ENCODE measurements at regions not wholly inside any gene's neighbourhood (a gene's known extent, or its start where the extent isn't known, plus 50 kb on each side); places are given as distances from the start of the nearest gene placed in this dataset.
"Not testable (repeated sequence)": the region's sequence is repeated elsewhere in the genome, so short reads cannot be mapped to it uniquely, and the experiment has no call there.

DNA sequence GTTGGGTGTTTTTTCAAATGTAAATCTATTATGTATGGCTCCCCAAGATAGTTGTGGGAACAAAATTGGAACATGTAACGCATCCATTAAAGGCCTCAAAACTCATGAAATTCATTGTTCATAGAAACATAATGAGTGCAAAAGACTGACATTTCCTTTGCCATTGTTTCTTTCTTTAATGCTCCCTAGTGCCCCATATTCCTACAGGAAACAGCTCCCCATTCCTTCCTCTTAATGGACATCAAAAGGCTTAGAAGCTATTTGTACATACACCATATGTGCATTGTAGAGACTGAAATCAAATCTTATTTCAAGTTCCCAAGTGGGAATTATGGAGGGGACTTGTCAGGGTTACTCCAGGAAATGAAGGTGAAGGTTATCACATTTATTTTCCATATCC is 139.1 kb downstream of the AHR start:
- no peak overlapping the region for H3K27ac ChIP-seq
- WGBS (ENCODE audit: low lambda C conversion rate, missing lambda C conversion rate): 100% methylated on average over 1 of the region's 1 CpG
- H3K9me2 ChIP-seq (replicated peaks; ENCODE audit: insufficient read depth): no peaks in the 10 kb centered on the region
- no peaks in the 10 kb centered on the region for H4K20me1 ChIP-seq (ENCODE audit: insufficient read depth, poor library complexity, severe bottlenecking)
- no peak overlapping the region for H3K4me3 ChIP-seq
- H2AFZ ChIP-seq: no peak overlapping the region
- no peaks in the 10 kb centered on the region for H3K9me3 ChIP-seq (ENCODE audit: low read depth)
- H3K4me1 ChIP-seq (ENCODE audit: insufficient read depth): no peaks in the 10 kb centered on the region
- DNase-seq (ENCODE audit: low spot score): no peak
- TF ChIP-seq CTCF (IDR thresholded peaks at IDR 0.05; ENCODE audit: poor library complexity) (no peak), EZH2 (IDR thresholded peaks at IDR 0.05; ENCODE audit: borderline replicate concordance) (no peak), EZH2phosphoT487 (IDR thresholded peaks at IDR 0.05; ENCODE audit: low read depth, severe bottlenecking, unreplicated experiment) (no peak)
- no peak overlapping the region for H3K4me2 ChIP-seq
- no peaks in the 10 kb centered on the region for H3K27me3 ChIP-seq
- no peaks in the 10 kb centered on the region for H3K79me2 ChIP-seq
- no peaks in the 10 kb centered on the region for H3K36me3 ChIP-seq (replicated peaks; ENCODE audit: insufficient read depth, low read depth)

DNA sequence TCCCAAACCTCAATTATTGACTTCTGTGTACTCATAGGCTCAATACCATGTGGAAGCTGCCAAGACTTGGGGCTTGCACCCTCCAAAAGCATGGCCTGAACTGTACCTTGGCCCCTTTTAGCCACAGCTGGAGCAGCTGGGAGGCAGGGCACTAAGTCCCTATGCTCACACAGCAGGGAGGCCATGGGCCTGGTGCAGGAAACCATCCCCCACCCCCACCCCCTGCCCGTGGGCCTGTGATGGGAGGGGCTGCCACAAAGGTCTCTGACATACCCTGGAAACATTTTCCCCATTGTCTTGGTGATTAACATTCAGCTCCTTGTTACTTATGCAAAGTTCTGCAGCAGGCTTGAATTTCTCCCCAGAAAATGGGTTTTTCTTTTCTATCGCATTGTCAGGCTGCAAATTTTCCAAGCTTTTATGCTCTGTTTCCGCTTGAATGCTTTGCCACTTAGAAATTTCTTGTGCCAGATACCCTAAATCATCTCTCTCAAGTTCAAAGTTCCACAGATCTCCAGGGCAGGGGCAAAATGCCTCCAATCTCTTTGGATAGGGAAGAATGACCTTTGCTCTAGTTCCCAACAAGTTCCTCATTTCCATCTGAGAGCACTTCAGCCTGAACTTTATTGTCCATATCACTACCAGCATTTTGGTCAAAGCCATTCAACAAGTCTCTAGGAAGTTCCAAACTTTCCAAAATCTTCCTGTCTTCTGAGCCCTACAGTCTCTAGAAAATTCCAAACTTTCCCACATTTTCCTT is 141.8 kb downstream of the AHR start:
- not testable (repeated sequence) for H3K27ac ChIP-seq, H3K27me3 ChIP-seq

DNA sequence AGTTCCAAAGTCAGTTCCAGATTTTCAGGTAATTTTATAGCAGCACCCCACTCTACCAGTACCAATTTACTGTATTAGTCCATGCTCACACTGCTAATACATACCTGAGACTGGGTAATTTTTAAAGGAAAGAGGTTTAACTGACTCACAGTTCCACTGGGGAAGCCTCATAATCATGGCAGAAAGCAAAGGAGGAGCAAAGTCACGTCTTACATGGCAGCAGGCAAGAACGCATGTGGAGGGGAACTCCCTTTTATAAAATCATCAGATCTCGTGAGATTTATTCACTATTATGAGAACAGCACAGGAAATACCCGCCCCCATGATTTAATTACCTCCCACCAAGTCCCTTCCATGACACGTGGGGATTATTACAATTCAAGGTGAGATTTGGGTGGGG is 142.4 kb downstream of the AHR start:
- TF ChIP-seq EZH2phosphoT487 (IDR thresholded peaks at IDR 0.05; ENCODE audit: low read depth, severe bottlenecking, unreplicated experiment) (no peak), CTCF (IDR thresholded peaks at IDR 0.05; ENCODE audit: poor library complexity) (no peak), EZH2 (IDR thresholded peaks at IDR 0.05; ENCODE audit: borderline replicate concordance) (no peak)
- Histone ChIP-seq H3K9me2 (replicated peaks; ENCODE audit: insufficient read depth) (no peaks in the 10 kb centered on the region), H2AFZ (no peak overlapping the region), H3K27me3 (no peaks in the 10 kb centered on the region), H3K79me2 (no peaks in the 10 kb centered on the region), H3K4me3 (no peak overlapping the region), H4K20me1 (ENCODE audit: insufficient read depth, poor library complexity, severe bottlenecking) (no peaks in the 10 kb centered on the region), H3K4me1 (ENCODE audit: insufficient read depth) (no peaks in the 10 kb centered on the region), H3K27ac (no peak overlapping the region), H3K4me2 (no peak overlapping the region), H3K9me3 (ENCODE audit: low read depth) (no peaks in the 10 kb centered on the region), H3K36me3 (replicated peaks; ENCODE audit: insufficient read depth, low read depth) (no peaks in the 10 kb centered on the region)
- DNase-seq (ENCODE audit: low spot score): no peak
- 94% methylated on average over 5 of the region's 5 CpGs for WGBS (ENCODE audit: low lambda C conversion rate, missing lambda C conversion rate)

More for the DNA sequence above, 141.8 kb downstream of the AHR start:
- not testable (repeated sequence) for DNase-seq (ENCODE audit: low spot score); H3K79me2 ChIP-seq; H3K36me3 ChIP-seq (replicated peaks; ENCODE audit: insufficient read depth, low read depth); H3K4me2 ChIP-seq; H3K9me2 ChIP-seq (replicated peaks; ENCODE audit: insufficient read depth); H3K9me3 ChIP-seq (ENCODE audit: low read depth); H3K4me1 ChIP-seq (ENCODE audit: insufficient read depth); H4K20me1 ChIP-seq (ENCODE audit: insufficient read depth, poor library complexity, severe bottlenecking); H3K4me3 ChIP-seq; H2AFZ ChIP-seq
- WGBS (ENCODE audit: low lambda C conversion rate, missing lambda C conversion rate): 78% methylated on average over 3 of the region's 3 CpGs

DNA sequence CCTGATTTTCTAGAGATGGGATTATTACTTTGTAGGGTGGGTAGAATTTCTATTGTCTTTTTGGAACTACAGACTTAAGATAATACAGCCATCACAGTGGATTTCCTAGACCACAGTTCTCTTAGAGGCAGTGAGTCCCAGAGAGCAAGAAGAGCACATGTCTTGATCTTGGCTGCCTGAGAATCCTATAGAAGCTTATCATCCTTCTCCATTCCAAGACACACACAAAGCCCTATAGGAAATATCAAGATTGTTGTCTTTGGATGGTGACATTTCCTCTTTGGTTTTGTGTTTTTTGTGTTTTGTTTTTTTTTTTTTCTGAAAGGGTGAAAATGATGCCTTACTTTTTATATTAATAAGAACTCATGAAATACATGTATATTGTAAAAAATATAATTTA is 143.1 kb downstream of the AHR start:
- Histone ChIP-seq H3K79me2 (no peaks in the 10 kb centered on the region), H3K27me3 (no peaks in the 10 kb centered on the region), H4K20me1 (ENCODE audit: insufficient read depth, poor library complexity, severe bottlenecking) (no peaks in the 10 kb centered on the region), H3K4me2 (no peak overlapping the region), H3K9me2 (replicated peaks; ENCODE audit: insufficient read depth) (no peaks in the 10 kb centered on the region), H3K36me3 (replicated peaks; ENCODE audit: insufficient read depth, low read depth) (no peaks in the 10 kb centered on the region), H3K4me1 (ENCODE audit: insufficient read depth) (no peaks in the 10 kb centered on the region), H3K9me3 (ENCODE audit: low read depth) (no peaks in the 10 kb centered on the region), H3K27ac (no peak overlapping the region), H3K4me3 (no peak overlapping the region), H2AFZ (no peak overlapping the region)
- no peak for DNase-seq (ENCODE audit: low spot score)
- TF ChIP-seq EZH2phosphoT487 (IDR thresholded peaks at IDR 0.05; ENCODE audit: low read depth, severe bottlenecking, unreplicated experiment): no peak
- TF ChIP-seq CTCF (IDR thresholded peaks at IDR 0.05; ENCODE audit: poor library complexity): no peak
- no peak for TF ChIP-seq EZH2 (IDR thresholded peaks at IDR 0.05; ENCODE audit: borderline replicate concordance)
